HG03108 (cell line): ENCODE measurements at regions not wholly inside any gene's neighbourhood (a gene's known extent, or its start where the extent isn't known, plus 50 kb on each side); places are given as distances from the start of the nearest gene placed in this dataset.
"Not testable (repeated sequence)": the region's sequence is repeated elsewhere in the genome, so short reads cannot be mapped to it uniquely, and the experiment has no call there.

Source experiments
- ATAC-seq: cut with Tn5 transposase; IDR thresholded peaks from one replicate; pipeline ENCODE4 v1.9.1; 2021; ENCODE audit warnings: moderate library complexity; ENCODE audit not compliant: unreplicated experiment

GRCh38 chrX:123036401-123036800 lies 147.7 kb upstream of the GRIA3 start:
- ATAC-seq: no peak

GRCh38 chrX:123049071-123049625 lies 134.9 kb upstream of the GRIA3 start:
- no peak for ATAC-seq

GRCh38 chrX:123060986-123061385 lies 123.1 kb upstream of the GRIA3 start:
- ATAC-seq: no peak

- ATAC-seq: no peak
These were observed 120.0 kb upstream of the GRIA3 start for GRCh38 chrX:123064053-123064452.

GRCh38 chrX:123072686-123073385 lies 111.2 kb upstream of the GRIA3 start:
- no peak for ATAC-seq

- no peak for ATAC-seq
These were observed 108.0 kb upstream of the GRIA3 start for GRCh38 chrX:123075947-123076561.

- no peak for ATAC-seq
These were observed 106.4 kb upstream of the GRIA3 start for GRCh38 chrX:123077631-123078030.

- no peak for ATAC-seq
These were observed 104.0 kb upstream of the GRIA3 start for GRCh38 chrX:123080065-123080464.

- no peak for ATAC-seq
These were observed 102.3 kb upstream of the GRIA3 start for GRCh38 chrX:123081776-123082175.

- no peak for ATAC-seq
These were observed 100.2 kb upstream of the GRIA3 start for GRCh38 chrX:123083924-123084323.

- ATAC-seq: no peak
These were observed 99.3 kb upstream of the GRIA3 start for GRCh38 chrX:123084797-123085196.

GRCh38 chrX:123085311-123085940 lies 98.7 kb upstream of the GRIA3 start:
- ATAC-seq: no peak

GRCh38 chrX:123086768-123087167 lies 97.3 kb upstream of the GRIA3 start:
- no peak for ATAC-seq

GRCh38 chrX:123087326-123087725 lies 96.8 kb upstream of the GRIA3 start:
- no peak for ATAC-seq

- ATAC-seq: no peak
These were observed 95.7 kb upstream of the GRIA3 start for GRCh38 chrX:123088331-123088730.

GRCh38 chrX:123088930-123089329 lies 95.1 kb upstream of the GRIA3 start:
- ATAC-seq: no peak

GRCh38 chrX:123093792-123094191 lies 90.3 kb upstream of the GRIA3 start:
- ATAC-seq: no peak

- ATAC-seq: no peak
These were observed 75.3 kb upstream of the GRIA3 start for GRCh38 chrX:123108513-123109427.

GRCh38 chrX:123121241-123121640 lies 62.8 kb upstream of the GRIA3 start:
- no peak for ATAC-seq

GRCh38 chrX:123129805-123130204 lies 54.3 kb upstream of the GRIA3 start:
- ATAC-seq: not testable (repeated sequence)
